ENCODE measurements at regions not wholly inside any gene's neighbourhood (a gene's known extent, or its start where the extent isn't known, plus 50 kb on each side); places are given as distances from the start of the nearest gene placed in this dataset.

DNA sequence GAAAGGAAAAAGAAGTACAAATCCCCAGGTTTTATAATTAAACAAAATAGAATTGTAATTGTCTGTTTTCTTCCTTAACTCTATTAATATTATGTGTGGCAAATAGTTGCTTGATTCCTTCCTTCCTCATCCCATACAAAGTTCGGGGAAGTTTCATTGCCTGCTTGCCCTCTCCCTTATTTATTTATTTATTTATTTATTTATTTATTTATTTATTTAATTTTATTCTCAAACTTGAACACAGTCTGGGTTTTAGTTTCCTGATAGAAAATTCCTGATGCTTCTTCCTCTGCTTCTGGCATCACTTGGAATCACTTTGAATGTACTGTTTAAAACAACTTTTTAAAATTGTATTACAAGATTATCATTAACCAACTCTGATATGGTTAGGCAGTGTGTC lies 145.8 kb upstream of the SOX5 start:
- Histone ChIP-seq H3K4me2 (ENCODE audit: insufficient read depth, low read length) (no peak overlapping the region), H3K9me3 (replicated peaks; ENCODE audit: control insufficient read depth, insufficient read depth, low read depth, low read length) (no peaks in the 10 kb centered on the region), H3K4me3 (no peak overlapping the region), H3K36me3 (ENCODE audit: control insufficient read depth, insufficient read depth, low read length) (no peaks in the 10 kb centered on the region), H3K79me2 (ENCODE audit: control insufficient read depth, insufficient read depth, low read length) (no peaks in the 10 kb centered on the region), H3K9me1 (ENCODE audit: control insufficient read depth, insufficient read depth, low read length) (no peaks in the 10 kb centered on the region), H4K20me1 (replicated peaks; ENCODE audit: control insufficient read depth, insufficient read depth, low read length) (no peaks in the 10 kb centered on the region), H3K27me3 (ENCODE audit: control insufficient read depth in 2 of 2, insufficient read depth in 2 of 2, low read length in 2 of 2) (no peaks in the 10 kb centered on the region), H3K27ac (ENCODE audit: extremely low read depth, low read depth, low read length) (no peak overlapping the region), H3K9ac (ENCODE audit: insufficient read depth in 1 of 2, low read depth in 2 of 2, low read length in 2 of 2) (no peak overlapping the region), H2AFZ (ENCODE audit: low read depth, low read length) (no peak overlapping the region), H3K4me1 (replicated peaks in 1 of 2; ENCODE audit: control insufficient read depth in 2 of 2, insufficient read depth in 2 of 2, low read length in 2 of 2) (no peaks in the 10 kb centered on the region)
- no TSS peak for BruUV-seq (replicated peaks)
- in situ Hi-C loops (cut with MboI) (no loop called here), intact Hi-C loops (cut with micrococcal nuclease) (no loop called here)
- ChIA-PET POLR2A (no interaction called here), CTCF (ENCODE audit: low intra/inter-chr PET ratio) (no interaction called here)
- ATAC-seq (no peak), DNase-seq (ENCODE audit: extremely low read depth in 1 of 4, low spot score in 3 of 4) (no peak), FAIRE-seq (no peak)
- no peak for TF ChIP-seq HMG20B (CRISPR knock-in tag; IDR thresholded peaks at IDR 0.05)
- TF ChIP-seq GTF2F1 (IDR thresholded peaks at IDR 0.05; ENCODE audit: low read depth, low read length): no peak
- TF ChIP-seq ZNF354B (CRISPR knock-in tag; IDR thresholded peaks at IDR 0.05): no peak
- no peak for TF ChIP-seq LARP7 (IDR thresholded peaks at IDR 0.05)
- TF ChIP-seq, protein P1, sequence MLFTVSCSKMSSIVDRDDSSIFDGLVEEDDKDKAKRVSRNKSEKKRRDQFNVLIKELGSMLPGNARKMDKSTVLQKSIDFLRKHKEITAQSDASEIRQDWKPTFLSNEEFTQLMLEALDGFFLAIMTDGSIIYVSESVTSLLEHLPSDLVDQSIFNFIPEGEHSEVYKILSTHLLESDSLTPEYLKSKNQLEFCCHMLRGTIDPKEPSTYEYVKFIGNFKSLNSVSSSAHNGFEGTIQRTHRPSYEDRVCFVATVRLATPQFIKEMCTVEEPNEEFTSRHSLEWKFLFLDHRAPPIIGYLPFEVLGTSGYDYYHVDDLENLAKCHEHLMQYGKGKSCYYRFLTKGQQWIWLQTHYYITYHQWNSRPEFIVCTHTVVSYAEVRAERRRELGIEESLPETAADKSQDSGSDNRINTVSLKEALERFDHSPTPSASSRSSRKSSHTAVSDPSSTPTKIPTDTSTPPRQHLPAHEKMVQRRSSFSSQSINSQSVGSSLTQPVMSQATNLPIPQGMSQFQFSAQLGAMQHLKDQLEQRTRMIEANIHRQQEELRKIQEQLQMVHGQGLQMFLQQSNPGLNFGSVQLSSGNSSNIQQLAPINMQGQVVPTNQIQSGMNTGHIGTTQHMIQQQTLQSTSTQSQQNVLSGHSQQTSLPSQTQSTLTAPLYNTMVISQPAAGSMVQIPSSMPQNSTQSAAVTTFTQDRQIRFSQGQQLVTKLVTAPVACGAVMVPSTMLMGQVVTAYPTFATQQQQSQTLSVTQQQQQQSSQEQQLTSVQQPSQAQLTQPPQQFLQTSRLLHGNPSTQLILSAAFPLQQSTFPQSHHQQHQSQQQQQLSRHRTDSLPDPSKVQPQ (CRISPR knock-in tag; IDR thresholded peaks at IDR 0.05; ENCODE audit: borderline replicate concordance): no peak
- TF ChIP-seq ZNF124 (CRISPR knock-in tag; IDR thresholded peaks at IDR 0.05): no peak
- no peak for TF ChIP-seq EP400 (IDR thresholded peaks at IDR 0.05)
- TF ChIP-seq E2F6 (IDR thresholded peaks at IDR 0.05; ENCODE audit: borderline replicate concordance in 1 of 2, extremely low read depth in 1 of 2, insufficient read depth in 1 of 2, insufficient read length in 1 of 2, low read depth in 1 of 2, low read length in 1 of 2, poor library complexity in 1 of 2, severe bottlenecking in 1 of 2): no peak
- TF ChIP-seq NR0B1 (IDR thresholded peaks at IDR 0.05; ENCODE audit: partially characterized antibody): no peak
- WGBS (ENCODE audit: insufficient coverage, low coverage, missing lambda C conversion rate): 18% methylated on average over 1 of the region's 1 CpG
